AG04450 (cell line): ENCODE measurements at regions not wholly inside any gene's neighbourhood (a gene's known extent, or its start where the extent isn't known, plus 50 kb on each side); places are given as distances from the start of the nearest gene placed in this dataset.

ENCODE experiments used
- CTCF ChIA-PET: fragments of 300-600, 350-600 bp; formaldehyde crosslinking; extraction: SDS; loops from one replicate; lab custom pipeline; 2022; ENCODE audit warnings: antibody characterized with exemption, inconsistent platforms; lab: Charles Lee
- POLR2A ChIA-PET: fragments of 350-600 bp; formaldehyde crosslinking; extraction: SDS; loops from one replicate; lab custom pipeline; 2021; ENCODE audit warnings: antibody characterized with exemption, inconsistent platforms; lab: Yijun Ruan, JAX
- DNase-seq: peaks from one replicate; pipeline ENCODE4 v3.0.0-alpha.2; 2011; ENCODE audit warnings: low read depth, low spot score
- H3K27ac ChIP-seq: one replicate; pipeline ENCODE4 v1.5.1; 2012; ENCODE audit warnings: low read depth, low read length, control low read depth
- H3K27me3 ChIP-seq: one replicate; pipeline ENCODE4 v1.6.0; 2012; ENCODE audit warnings: low read length; ENCODE audit not compliant: control insufficient read depth, insufficient read depth
- H3K4me3 ChIP-seq: 2 replicates; pipeline ENCODE4 v1.5.1; 2011; ENCODE audit warnings: mild to moderate bottlenecking, low read depth, low read length, control low read depth
- H3K9me3 ChIP-seq: 2 replicates; pipeline ENCODE4 v1.5.1; 2012; ENCODE audit warnings: low read length; ENCODE audit not compliant: control insufficient read depth, insufficient read depth
- CTCF ChIP-seq: IDR thresholded peaks from 2 replicates; pipeline ENCODE4 v1.5.1; 2011; ENCODE audit warnings: low read depth, low read length, control low read depth, inconsistent platforms

- POLR2A ChIA-PET: interaction anchor here (0.6 to 1.8 kb wide), 13 partner anchors 10 to 395 kb away, joined by 3 to 42 read pairs (median 3); partner anchors contain the start of gene CITED2
- TF ChIP-seq CTCF: no peak
- H3K9me3 ChIP-seq: no peaks in the 10 kb centered on the region
- CTCF ChIA-PET: interaction anchor here (0.6 to 0.7 kb wide), 2 partner anchors 395 to 1125 kb away, joined by 3 to 5 read pairs; no protein-coding TSS in a partner anchor
- H3K27me3 ChIP-seq: no peaks in the 10 kb centered on the region
- H3K4me3 ChIP-seq: no peak overlapping the region
- H3K27ac ChIP-seq: peak overlapping the region; percentile 73
- peak; percentile 94 for DNase-seq
Observed at GRCh38 chr6:139764498-139764986, 390.1 kb upstream of the CITED2 start.

DNA sequence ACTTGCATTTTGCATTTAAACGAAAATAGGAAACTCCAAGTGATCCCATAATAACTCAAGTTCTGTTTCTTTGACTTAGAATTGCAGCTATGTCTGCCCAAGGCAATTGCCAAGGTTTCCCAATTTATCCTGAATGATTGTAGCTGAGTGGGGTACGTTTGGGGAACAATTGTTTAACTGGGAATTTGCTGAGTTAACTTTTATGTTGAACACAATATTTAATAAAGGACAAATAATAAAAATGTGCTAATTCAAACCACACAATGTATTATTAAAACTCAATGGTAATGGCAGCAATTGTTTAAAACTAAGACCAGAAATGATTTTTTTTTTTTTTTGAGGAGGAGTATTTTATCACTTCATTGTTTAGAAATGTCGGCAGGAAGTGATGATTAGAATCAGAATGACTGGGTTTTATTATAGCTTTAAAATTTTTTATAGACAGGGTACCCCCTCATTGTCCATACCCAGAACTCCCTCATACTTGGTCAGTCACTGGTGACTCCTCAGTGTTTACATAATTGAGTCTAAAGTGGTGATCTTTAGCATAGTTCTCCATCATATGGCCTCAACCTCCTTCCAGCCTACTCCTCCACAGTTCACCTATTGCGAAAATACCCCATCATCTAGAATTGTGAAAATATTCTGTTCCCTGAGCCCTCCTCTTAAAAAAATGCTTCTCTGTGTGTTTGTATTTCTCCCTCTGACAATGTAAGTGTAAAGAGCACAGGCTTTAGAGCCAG, 389.2 kb upstream of the CITED2 start:
- ChIA-PET CTCF (interaction anchor here (0.6 to 1.1 kb wide), 4 partner anchors 286 to 394 kb away, joined by 3 read pairs; no protein-coding TSS in a partner anchor), POLR2A (interaction anchor here (0.6 to 1.8 kb wide), 6 partner anchors 88 to 394 kb away, joined by 3 to 42 read pairs (median 4); partner anchors contain the start of gene CITED2)

DNA sequence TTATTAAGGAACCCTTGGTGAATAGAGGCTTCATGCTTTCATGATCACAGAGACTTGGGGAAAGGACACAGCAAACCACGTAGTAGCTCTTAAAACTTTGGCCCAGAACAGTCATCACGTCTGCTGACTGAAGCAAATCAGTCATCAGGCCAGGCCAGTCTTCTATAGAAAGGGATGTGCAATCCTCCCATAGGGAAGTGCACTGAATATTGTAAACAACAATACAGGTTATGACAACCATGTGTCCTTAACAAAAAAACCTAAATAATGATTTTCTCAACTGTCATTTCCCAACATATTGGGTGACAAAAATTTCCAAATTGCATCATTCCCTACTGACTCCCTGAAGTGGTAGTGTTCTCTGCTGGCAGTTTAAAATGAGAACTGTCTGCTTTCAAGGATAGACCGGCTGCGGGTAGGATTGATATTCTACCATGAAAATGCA, 388.2 kb upstream of the CITED2 start:
- H3K27me3 ChIP-seq: no peaks in the 10 kb centered on the region
- no peak overlapping the region for H3K27ac ChIP-seq
- CTCF ChIA-PET: no interaction called here
- no peak for DNase-seq
- POLR2A ChIA-PET: no interaction called here
- TF ChIP-seq CTCF: no peak
- no peaks in the 10 kb centered on the region for H3K9me3 ChIP-seq
- H3K4me3 ChIP-seq: no peak overlapping the region

More for the DNA sequence above, 389.2 kb upstream of the CITED2 start:
- no peak for DNase-seq
- Histone ChIP-seq H3K27me3 (no peaks in the 10 kb centered on the region), H3K4me3 (no peak overlapping the region), H3K9me3 (no peaks in the 10 kb centered on the region), H3K27ac (peak overlapping the region; percentile 73)
- TF ChIP-seq CTCF: no peak

DNA sequence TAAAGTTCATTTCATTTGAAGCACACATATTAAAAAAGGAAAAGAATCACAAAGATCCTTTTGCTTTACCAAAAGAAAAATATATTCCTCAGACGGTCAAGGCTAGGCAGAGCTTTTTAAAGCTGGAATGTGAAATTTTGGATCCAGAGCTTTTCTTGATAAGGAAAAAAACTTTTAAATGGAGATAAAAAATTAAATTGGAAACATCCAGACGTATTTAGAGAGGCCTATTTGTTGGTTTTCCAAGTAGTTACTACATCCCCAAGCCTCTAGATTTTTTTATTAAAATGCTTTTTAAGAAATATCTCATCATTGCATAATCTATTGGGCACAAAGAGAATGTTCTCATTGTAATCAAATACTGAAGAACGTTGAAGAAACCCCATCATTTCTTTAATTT, 385.7 kb upstream of the CITED2 start:
- ChIA-PET CTCF (interaction anchor here (1.2 kb wide), 1 partner anchor 8 kb away, joined by 3 read pairs; no protein-coding TSS in a partner anchor), POLR2A (no interaction called here)
- Histone ChIP-seq H3K4me3 (no peak overlapping the region), H3K9me3 (no peaks in the 10 kb centered on the region), H3K27me3 (no peaks in the 10 kb centered on the region), H3K27ac (no peak overlapping the region)
- DNase-seq: no peak
- TF ChIP-seq CTCF: no peak

- CTCF ChIA-PET: interaction anchor here (0.9 kb wide), 1 partner anchor 390 kb away, joined by 3 read pairs; no protein-coding TSS in a partner anchor
- POLR2A ChIA-PET: no interaction called here
- no peaks in the 10 kb centered on the region for H3K9me3 ChIP-seq
- H3K27me3 ChIP-seq: no peaks in the 10 kb centered on the region
- DNase-seq: no peak
- H3K4me3 ChIP-seq: no peak overlapping the region
- no peak for TF ChIP-seq CTCF
- H3K27ac ChIP-seq: no peak overlapping the region
Observed at GRCh38 chr6:139759086-139759485, 384.6 kb upstream of the CITED2 start.
